ENCODE measurements at regions not wholly inside any gene's neighbourhood (a gene's known extent, or its start where the extent isn't known, plus 50 kb on each side); places are given as distances from the start of the nearest gene placed in this dataset.

GRCh38 chr5:120365656-120366446, 98.2 kb upstream of the PRR16 start:
- no peak for DNase-seq

- no peak for DNase-seq
Measured at GRCh38 chr5:120367896-120368634, 96.0 kb upstream of the PRR16 start.

DNA sequence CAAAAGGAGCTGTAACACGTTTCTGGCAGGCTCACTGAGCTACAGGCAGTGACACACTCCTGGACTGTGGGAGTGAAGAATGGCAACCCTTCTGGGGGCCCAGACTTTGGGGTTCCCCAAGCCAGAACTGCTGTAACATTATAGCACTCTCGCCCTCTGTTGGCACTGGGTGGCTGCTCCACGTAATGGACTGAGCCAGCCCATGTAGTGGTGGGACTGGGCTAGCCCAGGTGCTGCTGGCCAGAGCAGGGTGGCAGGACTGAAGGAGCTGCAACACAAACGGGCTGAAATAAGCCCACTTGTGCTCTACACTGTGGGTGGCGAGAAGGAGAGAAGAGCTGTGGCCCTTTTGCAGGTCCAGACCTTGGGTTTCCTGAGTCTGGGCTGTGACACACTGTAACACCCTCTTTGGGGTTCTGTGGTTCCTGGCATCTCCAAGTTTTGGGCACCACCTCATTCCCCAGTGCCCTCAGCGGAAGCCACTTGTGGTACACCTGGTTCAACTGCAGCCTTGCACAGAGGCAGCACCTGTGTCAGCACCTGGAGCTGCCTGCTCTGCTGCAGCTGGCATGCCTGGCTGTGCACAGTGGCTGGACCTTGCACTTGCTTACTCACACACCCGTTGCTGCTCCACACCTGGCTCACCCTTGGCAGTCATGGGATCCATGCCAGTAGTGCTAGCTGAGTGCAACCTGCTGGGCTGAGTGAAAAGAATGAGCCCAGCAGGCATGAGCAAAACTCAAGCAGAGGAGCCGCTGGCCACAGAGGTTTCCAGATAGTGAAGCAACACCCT, 95.0 kb upstream of the PRR16 start:
- no peak for DNase-seq

GRCh38 chr5:120372899-120373298, 91.2 kb upstream of the PRR16 start:
- DNase-seq, result no peak

DNA sequence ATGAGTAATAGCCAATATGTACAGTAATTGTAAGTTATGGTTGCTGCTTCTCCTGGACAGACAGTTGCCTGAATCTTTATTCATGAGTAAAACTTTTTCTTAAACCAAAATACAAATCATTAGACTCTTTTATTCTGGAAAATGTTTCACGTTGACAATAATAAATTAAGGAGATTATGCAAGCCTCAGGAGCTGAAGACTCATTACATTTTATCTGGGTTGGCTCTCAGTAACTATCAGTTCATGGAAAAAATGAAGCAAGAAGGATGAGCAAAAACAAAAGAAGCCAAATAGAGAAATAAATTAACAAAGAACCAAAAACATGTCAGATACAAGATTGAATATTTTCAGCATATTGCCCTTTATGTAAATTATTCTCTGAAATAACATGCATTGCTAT, 88.9 kb upstream of the PRR16 start:
- DNase-seq, result no peak

DNA sequence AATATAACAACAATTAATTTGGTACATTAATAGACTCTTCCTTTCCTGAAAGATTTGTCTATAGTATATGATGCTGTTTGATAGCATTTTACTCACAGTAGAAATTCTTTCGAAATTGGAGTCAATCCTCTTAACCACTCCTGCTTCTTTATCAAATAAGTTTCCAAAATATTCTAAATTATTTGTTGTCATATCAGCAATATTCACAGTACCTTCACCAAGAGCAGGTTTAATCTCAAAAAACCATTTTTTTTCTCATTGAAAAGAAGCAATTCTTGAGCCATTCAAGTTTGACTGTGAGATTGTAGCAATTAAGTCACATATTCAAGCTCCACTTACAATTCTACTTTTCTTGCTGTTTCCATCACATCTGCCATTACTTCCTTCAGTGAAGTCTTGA, 83.5 kb upstream of the PRR16 start:
- no peak for DNase-seq

GRCh38 chr5:120382833-120383232, 81.3 kb upstream of the PRR16 start:
- DNase-seq, result no peak

DNA sequence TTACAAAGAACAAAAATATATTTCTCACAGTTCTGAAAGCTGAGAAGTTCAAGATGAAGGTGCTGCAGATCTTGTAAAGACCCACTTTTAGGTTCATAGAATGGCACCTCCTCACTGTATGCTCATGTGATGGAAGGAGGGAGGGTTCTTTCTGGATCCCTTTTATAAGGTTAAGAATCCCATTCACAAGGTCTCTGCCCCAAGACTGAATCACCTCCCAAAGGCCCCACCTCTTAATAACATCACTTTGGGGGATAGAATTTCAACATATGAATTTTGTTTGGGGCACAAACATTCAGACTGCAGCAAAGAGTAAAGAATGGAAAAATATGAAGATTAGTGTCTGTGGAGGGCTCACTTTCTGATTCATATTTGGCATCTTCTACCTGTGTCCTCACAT, 77.1 kb upstream of the PRR16 start:
- no peak for DNase-seq

DNA sequence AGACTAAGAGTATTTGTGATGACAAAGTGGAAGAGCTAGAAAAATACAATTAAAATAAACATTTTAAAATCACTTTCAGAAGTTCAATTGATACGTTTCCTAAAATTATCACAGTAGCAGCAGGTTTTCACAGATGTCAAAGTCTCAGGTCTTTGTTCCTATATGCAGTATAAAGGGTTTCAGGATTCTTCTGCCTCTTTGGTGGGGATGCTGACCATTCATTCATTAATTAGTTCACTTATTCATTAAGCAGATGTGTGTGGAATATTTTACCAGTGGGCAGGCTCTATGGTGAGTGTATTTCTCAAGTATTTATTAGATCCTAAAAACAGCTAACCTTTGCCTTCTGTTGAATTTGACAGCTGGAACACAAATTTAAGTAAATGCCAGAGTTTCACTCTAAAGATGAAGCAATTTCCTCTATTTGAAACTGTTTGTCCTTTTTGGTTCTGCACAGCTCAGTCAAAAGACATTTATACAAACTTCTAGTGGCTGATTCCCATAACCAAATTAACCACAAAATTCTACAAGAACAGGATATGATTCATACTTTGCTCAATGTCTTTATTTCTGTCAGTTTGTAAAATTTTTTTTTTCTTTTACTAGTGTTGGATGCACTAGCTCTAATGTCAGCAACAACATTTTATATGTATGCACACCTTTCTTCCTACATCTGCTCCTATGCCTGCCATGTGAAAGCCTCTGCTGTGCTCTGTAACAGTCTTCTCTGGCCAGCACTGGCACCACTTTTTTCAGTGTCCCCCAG, 75.9 kb upstream of the PRR16 start:
- DNase-seq, result peak; percentile 83

GRCh38 chr5:120394259-120394658, 69.8 kb upstream of the PRR16 start:
- no peak for DNase-seq

- DNase-seq, result no peak
Measured at GRCh38 chr5:120396186-120396585, 67.9 kb upstream of the PRR16 start.

GRCh38 chr5:120400356-120400755, 63.7 kb upstream of the PRR16 start:
- no peak for DNase-seq

DNA sequence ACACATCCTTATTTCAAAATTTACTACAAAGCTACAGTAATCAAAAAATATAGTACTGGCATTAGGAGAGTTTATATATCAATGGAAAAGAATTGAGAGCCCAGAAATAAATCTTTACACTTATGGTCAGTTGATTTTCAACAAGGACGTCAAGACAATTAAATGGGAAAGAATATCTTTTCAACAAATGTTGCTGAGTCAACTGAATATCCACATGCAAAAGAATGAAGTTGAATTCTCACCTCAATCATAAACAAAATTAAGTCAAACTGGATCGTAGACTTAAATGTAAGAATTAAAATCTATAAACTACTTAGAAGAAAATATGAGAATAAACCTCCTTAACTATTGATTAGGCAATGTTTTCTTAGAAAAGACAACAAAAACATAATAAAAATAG, 61.5 kb upstream of the PRR16 start:
- no peak for DNase-seq

DNA sequence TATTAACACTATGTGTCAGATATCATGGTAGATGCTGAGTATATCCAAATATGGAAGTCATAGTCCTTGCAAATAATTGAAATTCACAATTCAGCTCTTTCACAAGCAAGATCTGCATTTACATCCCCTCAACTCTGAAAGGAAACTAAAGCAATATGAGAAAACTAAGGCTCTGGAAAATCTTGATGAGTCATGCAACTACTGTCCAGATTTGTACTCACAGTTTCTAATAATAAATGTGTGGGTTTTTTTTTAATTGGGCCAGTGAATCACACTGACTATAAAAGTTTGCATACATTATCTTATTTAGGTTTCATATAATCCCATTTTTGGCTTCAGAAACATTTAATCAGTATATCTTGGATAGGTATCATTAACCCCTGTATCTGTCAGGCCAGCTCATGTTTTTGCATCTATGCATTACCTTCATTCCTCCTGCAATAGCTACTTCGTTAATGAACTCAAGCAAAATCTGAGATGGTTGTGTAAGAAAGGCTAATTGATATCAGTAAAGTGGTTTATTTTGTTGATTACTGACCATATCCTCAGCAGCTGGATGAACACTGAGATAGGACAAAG, 58.7 kb upstream of the PRR16 start:
- peak; percentile 79 for DNase-seq

- peak; percentile 65 for DNase-seq
Measured at GRCh38 chr5:120405923-120406322, 58.2 kb upstream of the PRR16 start.

DNA sequence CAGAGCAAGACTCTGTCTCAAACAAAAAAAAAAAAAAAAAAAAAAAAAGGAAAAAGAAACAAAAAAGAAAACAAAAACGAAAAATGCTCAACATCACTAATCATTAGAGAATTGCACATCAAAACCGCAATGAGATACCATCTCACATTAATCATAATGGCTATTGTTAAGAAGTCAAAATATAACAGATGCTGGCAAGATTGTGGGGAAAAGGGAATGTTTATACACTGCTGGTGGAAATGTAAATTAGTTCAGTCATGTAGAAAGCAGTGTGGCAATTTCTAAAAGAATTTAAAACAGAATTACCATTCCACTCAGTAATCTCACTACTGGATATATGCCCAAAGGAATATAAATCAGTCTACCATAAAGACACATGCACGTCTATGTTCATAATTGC, 50.4 kb upstream of the PRR16 start:
- DNase-seq, result no peak
